ENCODE measurements at regions not wholly inside any gene's neighbourhood (a gene's known extent, or its start where the extent isn't known, plus 50 kb on each side); places are given as distances from the start of the nearest gene placed in this dataset.

- no peak for TF ChIP-seq POLR2AphosphoS5 (IDR thresholded peaks at IDR 0.05; ENCODE audit: insufficient read depth in 1 of 2, low read depth in 1 of 2)
- TF ChIP-seq CTCF (IDR thresholded peaks at IDR 0.05): no peak
- no peak for TF ChIP-seq POLR2A (IDR thresholded peaks at IDR 0.05)
- Histone ChIP-seq H3K4me1 (no peaks in the 10 kb centered on the region), H3K36me3 (no peaks in the 10 kb centered on the region), H3K27ac (no peak overlapping the region), H3K4me3 (no peak overlapping the region), H3K27me3 (no peaks in the 10 kb centered on the region), H3K9me3 (no peaks in the 10 kb centered on the region)
- no peak for DNase-seq (ENCODE audit: extremely low spot score in 2 of 2)
- intact Hi-C loops (cut with DNase I): no loop called here
These were observed 453.0 kb downstream of the DIPK2A start for GRCh38 chr3:144424606-144425005.

GRCh38 chr3:144426366-144426765 is 454.7 kb downstream of the DIPK2A start:
- H3K9me3 ChIP-seq: no peaks in the 10 kb centered on the region
- no peak for DNase-seq (ENCODE audit: extremely low spot score in 2 of 2)
- no peak overlapping the region for H3K4me3 ChIP-seq
- intact Hi-C loops (cut with DNase I): no loop called here
- TF ChIP-seq POLR2A (IDR thresholded peaks at IDR 0.05) (no peak), CTCF (IDR thresholded peaks at IDR 0.05) (no peak), POLR2AphosphoS5 (IDR thresholded peaks at IDR 0.05; ENCODE audit: insufficient read depth in 1 of 2, low read depth in 1 of 2) (no peak)
- no peaks in the 10 kb centered on the region for H3K27me3 ChIP-seq
- H3K4me1 ChIP-seq: no peaks in the 10 kb centered on the region
- no peak overlapping the region for H3K27ac ChIP-seq
- no peaks in the 10 kb centered on the region for H3K36me3 ChIP-seq

- no peaks in the 10 kb centered on the region for H3K36me3 ChIP-seq
- no peak for DNase-seq (ENCODE audit: extremely low spot score in 2 of 2)
- TF ChIP-seq POLR2AphosphoS5 (IDR thresholded peaks at IDR 0.05; ENCODE audit: insufficient read depth in 1 of 2, low read depth in 1 of 2): no peak
- TF ChIP-seq CTCF (IDR thresholded peaks at IDR 0.05): no peak
- no peak for TF ChIP-seq POLR2A (IDR thresholded peaks at IDR 0.05)
- intact Hi-C loops (cut with DNase I): no loop called here
- H3K27ac ChIP-seq: no peak overlapping the region
- no peak overlapping the region for H3K4me3 ChIP-seq
- H3K9me3 ChIP-seq: no peaks in the 10 kb centered on the region
- no peaks in the 10 kb centered on the region for H3K27me3 ChIP-seq
- H3K4me1 ChIP-seq: no peaks in the 10 kb centered on the region
These were observed 455.3 kb downstream of the DIPK2A start for GRCh38 chr3:144426967-144427366.

- H3K4me3 ChIP-seq: no peak overlapping the region
- H3K9me3 ChIP-seq: no peaks in the 10 kb centered on the region
- intact Hi-C loops (cut with DNase I): no loop called here
- no peaks in the 10 kb centered on the region for H3K36me3 ChIP-seq
- no peak overlapping the region for H3K27ac ChIP-seq
- no peaks in the 10 kb centered on the region for H3K27me3 ChIP-seq
- H3K4me1 ChIP-seq: no peaks in the 10 kb centered on the region
- TF ChIP-seq POLR2A (IDR thresholded peaks at IDR 0.05) (no peak), POLR2AphosphoS5 (IDR thresholded peaks at IDR 0.05; ENCODE audit: insufficient read depth in 1 of 2, low read depth in 1 of 2) (peak in 1 of 2 donors; percentile 25)
- no peak for DNase-seq (ENCODE audit: extremely low spot score in 2 of 2)
These were observed 458.1 kb downstream of the DIPK2A start for GRCh38 chr3:144429719-144430121.

- Histone ChIP-seq H3K27ac (no peak overlapping the region), H3K27me3 (no peaks in the 10 kb centered on the region), H3K4me1 (no peaks in the 10 kb centered on the region), H3K4me3 (no peak overlapping the region), H3K9me3 (no peaks in the 10 kb centered on the region), H3K36me3 (no peaks in the 10 kb centered on the region)
- intact Hi-C loops (cut with DNase I): no loop called here
- no peak for TF ChIP-seq POLR2A (IDR thresholded peaks at IDR 0.05)
- no peak for TF ChIP-seq CTCF (IDR thresholded peaks at IDR 0.05)
- no peak for TF ChIP-seq POLR2AphosphoS5 (IDR thresholded peaks at IDR 0.05; ENCODE audit: insufficient read depth in 1 of 2, low read depth in 1 of 2)
- no peak for DNase-seq (ENCODE audit: extremely low spot score in 2 of 2)
These were observed 459.5 kb downstream of the DIPK2A start for GRCh38 chr3:144431134-144431533.

- no peaks in the 10 kb centered on the region for H3K27me3 ChIP-seq
- DNase-seq (ENCODE audit: extremely low spot score in 2 of 2): no peak
- TF ChIP-seq POLR2A (IDR thresholded peaks at IDR 0.05) (no peak), CTCF (IDR thresholded peaks at IDR 0.05) (no peak)
- no peaks in the 10 kb centered on the region for H3K4me1 ChIP-seq
- H3K9me3 ChIP-seq: no peaks in the 10 kb centered on the region
- intact Hi-C loops (cut with DNase I): no loop called here
- no peak overlapping the region for H3K4me3 ChIP-seq
- H3K36me3 ChIP-seq: no peaks in the 10 kb centered on the region
- H3K27ac ChIP-seq: no peak overlapping the region
These were observed 461.4 kb downstream of the DIPK2A start for GRCh38 chr3:144433006-144433405.
